ENCODE measurements at regions not wholly inside any gene's neighbourhood (a gene's known extent, or its start where the extent isn't known, plus 50 kb on each side); places are given as distances from the start of the nearest gene placed in this dataset.

- H3K4me1 ChIP-seq (ENCODE audit: control insufficient read depth, insufficient read depth, low read length) = no peaks in the 10 kb centered on the region
- no peaks in the 10 kb centered on the region for H3K9me3 ChIP-seq (ENCODE audit: control insufficient read depth, insufficient read depth, low read depth, low read length)
- TF ChIP-seq ZNF555 (tag by site-specific recombination; conservative IDR thresholded peaks at IDR 0.05) (no peak), ZNF184 (tag by site-specific recombination; IDR thresholded peaks at IDR 0.05) (no peak), ZSCAN18 (tag by site-specific recombination; IDR thresholded peaks at IDR 0.05) (no peak), OVOL3 (tag by site-specific recombination; IDR thresholded peaks at IDR 0.05) (no peak), ZNF701 (tag by site-specific recombination; IDR thresholded peaks at IDR 0.05) (no peak), ZNF114 (tag by site-specific recombination; IDR thresholded peaks at IDR 0.05) (no peak), PRDM1 (tag by site-specific recombination; IDR thresholded peaks at IDR 0.05) (no peak), ZNF561 (tag by site-specific recombination; IDR thresholded peaks at IDR 0.05; ENCODE audit: borderline replicate concordance) (no peak)
- H3K4me3 ChIP-seq (ENCODE audit: low read depth, low read length) = no peak overlapping the region
- no peak overlapping the region for H3K27ac ChIP-seq (ENCODE audit: extremely low read depth, low read depth, low read length)
- H3K36me3 ChIP-seq (ENCODE audit: control insufficient read depth in 2 of 2, insufficient read depth in 1 of 2, low read length in 2 of 2) = no peaks in the 10 kb centered on the region
- ChIA-PET POLR2A (no interaction called here), CTCF (no interaction called here)
Observed at GRCh38 chr9:108517651-108518365, 338.0 kb downstream of the ACTL7B start.

- Histone ChIP-seq H3K4me3 (ENCODE audit: low read depth, low read length) (no peak overlapping the region), H3K9me3 (ENCODE audit: control insufficient read depth, insufficient read depth, low read depth, low read length) (no peaks in the 10 kb centered on the region), H3K36me3 (ENCODE audit: control insufficient read depth in 2 of 2, insufficient read depth in 1 of 2, low read length in 2 of 2) (no peaks in the 10 kb centered on the region), H3K4me1 (ENCODE audit: control insufficient read depth, insufficient read depth, low read length) (no peaks in the 10 kb centered on the region), H3K27ac (ENCODE audit: extremely low read depth, low read depth, low read length) (no peak overlapping the region)
- ChIA-PET CTCF (interaction anchor here (1.0 to 1.2 kb wide), 2 partner anchors 24 to 49 kb away, joined by 3 to 4 read pairs; no protein-coding TSS in a partner anchor), POLR2A (no interaction called here)
- TF ChIP-seq ZNF391 (tag by site-specific recombination; IDR thresholded peaks at IDR 0.05; ENCODE audit: borderline replicate concordance, low read depth) = no peak
- no peak for TF ChIP-seq ZNF398 (tag by site-specific recombination; IDR thresholded peaks at IDR 0.05)
- no peak for TF ChIP-seq FEZF1 (tag by site-specific recombination; IDR thresholded peaks at IDR 0.05)
- no peak for TF ChIP-seq ZNF280C (tag by site-specific recombination; IDR thresholded peaks at IDR 0.05)
- no peak for TF ChIP-seq KLF9 (tag by site-specific recombination; IDR thresholded peaks at IDR 0.05; ENCODE audit: low read depth)
- TF ChIP-seq ZNF510 (tag by site-specific recombination; IDR thresholded peaks at IDR 0.05; ENCODE audit: insufficient replicate concordance) = no peak
- TF ChIP-seq ZNF530 (tag by site-specific recombination; IDR thresholded peaks at IDR 0.05; ENCODE audit: low read depth) = no peak
- no peak for TF ChIP-seq ZBTB10 (tag by site-specific recombination; IDR thresholded peaks at IDR 0.05)
- no peak for TF ChIP-seq GLIS1 (tag by site-specific recombination; IDR thresholded peaks at IDR 0.05)
- TF ChIP-seq ZNF777 (tag by site-specific recombination; IDR thresholded peaks at IDR 0.05; ENCODE audit: borderline replicate concordance) = no peak
- TF ChIP-seq REST (tag by site-specific recombination; IDR thresholded peaks at IDR 0.05) = no peak
- no peak for TF ChIP-seq ZFP3 (tag by site-specific recombination; IDR thresholded peaks at IDR 0.05; ENCODE audit: low read depth)
Observed at GRCh38 chr9:108516391-108516790, 339.4 kb downstream of the ACTL7B start.
